Sigmoid colon (tissue), 6 donors: ENCODE measurements at regions not wholly inside any gene's neighbourhood (a gene's known extent, or its start where the extent isn't known, plus 50 kb on each side); places are given as distances from the start of the nearest gene placed in this dataset.
"Not testable (repeated sequence)": the region's sequence is repeated elsewhere in the genome, so short reads cannot be mapped to it uniquely, and the experiment has no call there.

Experiments used
- DNase-seq: peaks from one replicate; pipeline ENCODE4 v3.0.0-alpha.2; 2019
- H3K27ac ChIP-seq, 4 donors: fragments of 200-600 bp; sonication (generic); one replicate each; pipeline ENCODE4 v1.5.1; 2016 to 2019; ENCODE audit warnings: mild to moderate bottlenecking in 1 of 4
- H3K27me3 ChIP-seq, 3 donors: fragments of 200-600 bp; sonication (generic); one replicate each; pipeline ENCODE4 v1.5.1; 2019; ENCODE audit warnings: mild to moderate bottlenecking in 1 of 3
- H3K36me3 ChIP-seq, 4 donors: fragments of 200-600 bp; sonication (generic); one replicate each; pipeline ENCODE4 v1.5.1; 2016 to 2019
- H3K4me1 ChIP-seq, 4 donors: fragments of 200-600 bp; sonication (generic); one replicate each; pipeline ENCODE4 v1.5.1; 2017 to 2019
- H3K4me3 ChIP-seq, 4 donors: fragments of 200-600 bp; sonication (generic); one replicate each; pipeline ENCODE4 v1.5.1; 2017 to 2019; ENCODE audit warnings: mild to moderate bottlenecking in 2 of 4, moderate library complexity in 1 of 4
- H3K9me3 ChIP-seq, 4 donors: fragments of 200-600 bp in 3 of 4; sonication (generic) in 3 of 4; one replicate each; pipeline versions ENCODE4 v1.5.1 to v1.6.1; 2013 to 2019
- CTCF ChIP-seq, 4 experiments: fragments of 450-650 bp in 3 of 4; fragments of 200-600 bp in 1 of 4; IDR thresholded peaks; one replicate each; pipeline ENCODE4 v1.5.1; 2016 to 2019; ENCODE audit warnings: antibody characterized with exemption in 4 of 4, mild to moderate bottlenecking in 3 of 4, moderate library complexity in 2 of 4
- EP300 ChIP-seq, 4 donors: sonication (generic); formaldehyde crosslinking; IDR thresholded peaks; one replicate each; pipeline ENCODE4 v1.6.1; 2017; ENCODE audit warnings: antibody characterized with exemption in 4 of 4
- POLR2A ChIP-seq, 2 donors: fragments of 450-650 bp; IDR thresholded peaks; one replicate each; pipeline ENCODE4 v1.6.1; 2016; ENCODE audit warnings: antibody characterized with exemption in 2 of 2, mild to moderate bottlenecking in 2 of 2, moderate library complexity in 2 of 2
- POLR2AphosphoS5 ChIP-seq, 4 donors: sonication (generic); formaldehyde crosslinking; IDR thresholded peaks; one replicate each; pipeline ENCODE4 v1.6.1; 2017; ENCODE audit warnings: antibody characterized with exemption in 4 of 4
- WGBS, 2 donors: extraction: QIAGEN DNeasy Blood & Tissue Kit; methylation state at CpG; one replicate each; pipeline ENCODE4 v1.1.7; 2013; 5-methylcytosine and 5-hydroxymethylcytosine counted together
- intact Hi-C: fragments of 100-400 bp; cut with DNase I; formaldehyde crosslinking; loops from one replicate; pipeline ENCODE4 v1.15.1; 2023
- donor health status: healthy with polysubstance abuse.
- donor health status: healthy.

GRCh38 chr14:22249770-22250169, 339.3 kb downstream of the DAD1 start:
- no peak for TF ChIP-seq POLR2A (IDR thresholded peaks at IDR 0.05)
- TF ChIP-seq POLR2AphosphoS5 (IDR thresholded peaks at IDR 0.05): no peak
- TF ChIP-seq EP300 (IDR thresholded peaks at IDR 0.05): no peak
- TF ChIP-seq CTCF (IDR thresholded peaks at IDR 0.05): no peak

DNA sequence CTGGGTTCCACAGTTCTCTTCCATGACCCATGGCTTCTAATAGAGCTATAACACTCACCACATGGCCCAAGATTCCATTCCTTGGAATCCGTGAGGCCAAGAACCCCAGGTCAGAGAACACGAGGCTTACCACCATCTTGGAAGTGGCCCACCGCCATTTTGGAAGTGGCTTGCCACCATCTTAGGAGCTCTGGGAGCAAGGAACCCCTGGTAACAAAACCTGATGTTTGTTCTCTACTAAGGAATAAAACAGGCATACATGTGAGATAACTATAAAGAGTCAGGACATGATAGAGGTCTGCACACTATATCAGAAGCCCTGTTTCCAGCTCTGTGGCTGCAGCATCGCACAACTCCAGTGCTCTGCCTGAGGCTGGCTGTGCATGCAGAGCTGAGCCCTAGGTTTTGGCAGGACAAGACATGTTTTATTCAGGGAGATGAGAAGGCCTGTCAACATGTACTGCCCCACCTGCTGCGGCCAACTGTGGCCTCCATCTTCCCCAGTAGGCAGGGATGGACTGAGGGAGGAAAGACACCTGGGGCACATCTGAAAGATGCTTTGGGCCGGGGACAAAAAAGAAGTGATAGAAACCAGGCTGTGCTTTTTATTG, 344.9 kb downstream of the DAD1 start:
- H3K36me3 ChIP-seq: no peaks in the 10 kb centered on the region
- no peaks in the 10 kb centered on the region for H3K4me1 ChIP-seq
- no peak overlapping the region for H3K4me3 ChIP-seq
- TF ChIP-seq POLR2A (IDR thresholded peaks at IDR 0.05): no peak
- no peak for TF ChIP-seq EP300 (IDR thresholded peaks at IDR 0.05)
- TF ChIP-seq POLR2AphosphoS5 (IDR thresholded peaks at IDR 0.05): no peak
- TF ChIP-seq CTCF (IDR thresholded peaks at IDR 0.05): no peak
- intact Hi-C loops: no loop called here
- no peaks in the 10 kb centered on the region for H3K9me3 ChIP-seq
- DNase-seq: no peak
- H3K27me3 ChIP-seq: no peaks in the 10 kb centered on the region
- WGBS, 2 donors: 93% methylated on average over 6 of the region's 6 CpGs
- H3K27ac ChIP-seq: no peak overlapping the region

More at GRCh38 chr14:22249770-22250169, 339.3 kb downstream of the DAD1 start:
- H3K4me3 ChIP-seq: no peak overlapping the region
- no peak for DNase-seq
- WGBS, 2 donors: 78 to 81% methylated on average over 4 of the region's 4 CpGs
- intact Hi-C loops: no loop called here
- no peak overlapping the region for H3K27ac ChIP-seq
- peaks cover 0 to 12% (median 5%) of the 10 kb centered on the region in 4 donors for H3K4me1 ChIP-seq
- H3K27me3 ChIP-seq: no peaks in the 10 kb centered on the region
- H3K36me3 ChIP-seq: no peaks in the 10 kb centered on the region
- no peaks in the 10 kb centered on the region for H3K9me3 ChIP-seq

DNA sequence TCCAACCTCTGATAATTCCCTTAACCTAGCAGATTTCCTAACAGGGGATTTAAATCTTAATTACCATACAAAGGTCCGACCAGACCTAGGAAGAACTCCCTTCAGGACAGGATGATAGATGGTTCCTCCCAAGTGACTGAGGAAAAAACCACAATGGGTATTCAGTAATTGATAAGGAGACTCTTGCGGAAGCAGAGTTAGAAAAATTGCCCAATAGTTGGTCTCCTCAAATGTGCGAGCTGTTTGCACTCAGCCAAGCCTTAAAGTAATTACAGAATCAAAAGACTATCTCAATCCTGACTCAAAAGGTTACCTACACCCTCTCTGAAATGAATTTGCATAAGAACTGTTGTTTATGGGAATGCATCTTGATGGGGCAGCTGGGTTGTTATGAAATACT, 350.7 kb downstream of the DAD1 start:
- H3K9me3 ChIP-seq, H3K27me3 ChIP-seq, DNase-seq, H3K4me3 ChIP-seq, H3K4me1 ChIP-seq, H3K36me3 ChIP-seq, H3K27ac ChIP-seq, intact Hi-C loops: not testable (repeated sequence)
- WGBS, 2 donors: 63 to 74% methylated on average over 3 of the region's 3 CpGs

DNA sequence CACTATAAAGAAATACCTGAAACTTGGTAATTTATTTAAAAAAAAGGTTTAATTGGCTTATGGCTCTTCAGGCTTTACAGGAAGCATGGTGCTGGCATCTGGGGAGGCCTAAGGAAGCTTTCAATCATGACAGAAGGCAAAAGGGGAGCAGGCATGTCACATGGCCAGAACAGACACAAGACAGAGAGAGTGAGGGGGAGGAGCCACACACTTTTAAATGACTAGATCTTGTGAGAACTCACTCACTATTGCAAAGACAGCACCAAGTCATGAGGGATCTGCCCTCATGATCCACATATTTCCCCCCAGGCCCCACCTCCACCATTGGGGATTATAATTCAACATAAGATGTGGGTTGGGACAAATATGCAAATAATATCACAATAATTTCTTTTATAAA, 355.6 kb downstream of the DAD1 start:
- Histone ChIP-seq H3K9me3 (peaks cover 0 to 6% (median 0%) of the 10 kb centered on the region in 4 donors), H3K27me3 (no peaks in the 10 kb centered on the region), H3K27ac (no peak overlapping the region), H3K36me3 (no peaks in the 10 kb centered on the region), H3K4me1 (no peaks in the 10 kb centered on the region), H3K4me3 (no peak overlapping the region)
- no peak for DNase-seq
- intact Hi-C loops: no loop called here
- TF ChIP-seq POLR2AphosphoS5 (IDR thresholded peaks at IDR 0.05): no peak
- TF ChIP-seq POLR2A (IDR thresholded peaks at IDR 0.05): no peak
- no peak for TF ChIP-seq CTCF (IDR thresholded peaks at IDR 0.05)
- TF ChIP-seq EP300 (IDR thresholded peaks at IDR 0.05): no peak

DNA sequence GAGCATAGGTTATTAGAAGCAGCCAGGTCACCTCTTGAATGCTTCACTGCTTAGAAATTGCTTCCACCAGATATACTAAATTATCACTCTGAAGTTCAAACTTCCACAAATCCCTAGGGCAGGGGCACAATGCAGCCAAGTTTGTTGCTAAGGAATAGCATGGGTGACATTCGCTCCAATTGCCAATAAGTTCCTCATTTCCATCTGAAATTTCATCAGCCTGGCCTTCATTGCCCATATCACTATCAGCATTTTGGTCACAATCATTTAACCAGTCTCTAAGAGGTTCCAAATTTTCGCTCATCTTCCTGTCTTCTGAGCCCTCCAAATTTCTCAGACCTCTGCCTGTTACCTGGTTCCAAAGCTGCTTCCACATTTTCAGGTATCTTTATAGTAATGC, 356.1 kb downstream of the DAD1 start:
- WGBS, 2 donors: 66 to 75% methylated on average over 2 of the region's 2 CpGs
- Histone ChIP-seq H3K9me3 (peaks cover 0 to 6% (median 0%) of the 10 kb centered on the region in 4 donors), H3K4me3 (no peak overlapping the region), H3K36me3 (no peaks in the 10 kb centered on the region), H3K4me1 (no peaks in the 10 kb centered on the region), H3K27me3 (no peaks in the 10 kb centered on the region), H3K27ac (no peak overlapping the region)
- no peak for DNase-seq
- intact Hi-C loops: no loop called here
- TF ChIP-seq POLR2AphosphoS5 (IDR thresholded peaks at IDR 0.05): no peak
- no peak for TF ChIP-seq EP300 (IDR thresholded peaks at IDR 0.05)
- TF ChIP-seq POLR2A (IDR thresholded peaks at IDR 0.05): no peak
- TF ChIP-seq CTCF (IDR thresholded peaks at IDR 0.05): no peak
